Prostate gland (tissue), 2 donors: ENCODE measurements at regions not wholly inside any gene's neighbourhood (a gene's known extent, or its start where the extent isn't known, plus 50 kb on each side); places are given as distances from the start of the nearest gene placed in this dataset.

Experiments
- DNase-seq: peaks from one replicate; pipeline ENCODE4 v3.0.0-alpha.2; 2019; ENCODE audit warnings: low spot score
- H3K27ac ChIP-seq, 2 donors: fragments of 200-600 bp; sonication (generic); 2 replicates each; pipeline ENCODE4 v1.5.1; 2017 to 2019
- H3K27me3 ChIP-seq: fragments of 200-600 bp; sonication (generic); replicated peaks from 2 replicates; pipeline ENCODE4 v1.5.1; 2019; ENCODE audit not compliant: insufficient read depth
- H3K36me3 ChIP-seq, 2 donors: fragments of 200-600 bp; sonication (generic); 1 replicate in 1 of 2; 2 replicates in 1 of 2; pipeline versions ENCODE4 v1.5.1 to v1.8.1; 2017 to 2019
- H3K4me1 ChIP-seq: fragments of 200-600 bp; sonication (generic); replicated peaks from 2 replicates; pipeline ENCODE4 v1.5.1; 2019
- H3K4me3 ChIP-seq, 2 donors: fragments of 200-600 bp; sonication (generic); 2 replicates each; pipeline ENCODE4 v1.5.1; 2017 to 2019
- H3K9me3 ChIP-seq: fragments of 200-600 bp; sonication (generic); 2 replicates; pipeline ENCODE4 v1.5.1; 2017
- POLR2A ChIP-seq: fragments of 450-650 bp; IDR thresholded peaks from one replicate; pipeline ENCODE4 v1.6.1; 2016; ENCODE audit warnings: antibody characterized with exemption, mild to moderate bottlenecking
- POLR2AphosphoS5 ChIP-seq: sonication (generic); formaldehyde crosslinking; IDR thresholded peaks from one replicate; pipeline ENCODE4 v1.6.1; 2017; ENCODE audit warnings: antibody characterized with exemption
- WGBS: methylation state at CpG from one replicate; pipeline ENCODE4 v1.1.5; 2018; 5-methylcytosine and 5-hydroxymethylcytosine counted together
- intact Hi-C: fragments of 100-400 bp; cut with DNase I; formaldehyde crosslinking; loops from one replicate; pipeline ENCODE4 v1.14.2; 2022
- TF ChIP-seq, protein P1 (sequence below), 4 experiments: fragments of 200-600 bp in 2 of 4; fragments of 450-650 bp in 2 of 4; sonication (generic) in 2 of 4; IDR thresholded peaks; 1 replicate in 3 of 4; 2 replicates in 1 of 4; pipeline ENCODE4 v1.5.1; 2016 to 2019; ENCODE audit warnings: antibody characterized with exemption in 4 of 4, mild to moderate bottlenecking in 2 of 4, moderate library complexity in 2 of 4

DNA sequence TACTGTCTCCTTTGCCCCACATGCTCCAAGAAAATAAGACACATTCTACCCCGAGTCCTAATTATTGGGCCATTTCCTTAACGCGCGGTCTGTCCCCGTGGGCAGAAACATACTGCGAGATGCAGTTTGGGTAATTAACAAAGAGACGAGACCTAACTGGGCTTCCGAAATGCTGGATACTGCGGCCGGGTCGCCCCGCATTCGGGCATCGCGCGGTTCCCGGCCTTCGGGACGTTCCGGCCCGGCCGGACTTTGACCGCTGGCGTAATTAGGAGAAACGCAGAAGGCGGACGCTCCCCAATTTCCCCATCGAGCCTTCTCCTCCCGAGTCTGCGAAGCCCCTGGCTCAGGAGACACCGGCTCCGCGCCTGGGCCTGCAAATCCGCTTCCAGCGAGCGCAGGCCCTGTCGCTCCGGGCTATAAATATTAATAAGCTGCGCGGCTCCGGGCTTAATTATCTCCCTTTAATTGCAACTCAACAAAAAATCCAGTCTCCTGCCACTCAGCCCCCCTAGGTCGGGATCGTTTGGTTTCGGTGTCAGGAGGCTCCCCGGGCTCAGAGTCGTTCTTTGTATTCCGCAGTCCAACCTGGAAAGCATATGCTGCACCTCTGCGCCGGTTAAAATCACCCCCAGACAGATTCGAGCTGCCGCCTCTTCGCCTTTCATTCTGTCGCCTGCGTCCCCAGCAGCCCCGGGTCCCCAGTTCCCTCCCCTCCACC is 131.5 kb downstream of the SPAG6 start:
- peaks cover 6% of the 10 kb centered on the region for H3K4me1 ChIP-seq
- intact Hi-C loops, result no loop called here
- no peak for DNase-seq
- 56% methylated on average over 55 of the region's 55 CpGs for WGBS
- peaks cover 13% of the 10 kb centered on the region for H3K27me3 ChIP-seq
- H3K36me3 ChIP-seq, result no peaks in the 10 kb centered on the region
- H3K27ac ChIP-seq, result no peak overlapping the region
- H3K9me3 ChIP-seq, result no peaks in the 10 kb centered on the region
- peak overlapping the region in 1 of 2 donors; percentile 32 for H3K4me3 ChIP-seq
- no peak for TF ChIP-seq POLR2A
- TF ChIP-seq, protein P1, sequence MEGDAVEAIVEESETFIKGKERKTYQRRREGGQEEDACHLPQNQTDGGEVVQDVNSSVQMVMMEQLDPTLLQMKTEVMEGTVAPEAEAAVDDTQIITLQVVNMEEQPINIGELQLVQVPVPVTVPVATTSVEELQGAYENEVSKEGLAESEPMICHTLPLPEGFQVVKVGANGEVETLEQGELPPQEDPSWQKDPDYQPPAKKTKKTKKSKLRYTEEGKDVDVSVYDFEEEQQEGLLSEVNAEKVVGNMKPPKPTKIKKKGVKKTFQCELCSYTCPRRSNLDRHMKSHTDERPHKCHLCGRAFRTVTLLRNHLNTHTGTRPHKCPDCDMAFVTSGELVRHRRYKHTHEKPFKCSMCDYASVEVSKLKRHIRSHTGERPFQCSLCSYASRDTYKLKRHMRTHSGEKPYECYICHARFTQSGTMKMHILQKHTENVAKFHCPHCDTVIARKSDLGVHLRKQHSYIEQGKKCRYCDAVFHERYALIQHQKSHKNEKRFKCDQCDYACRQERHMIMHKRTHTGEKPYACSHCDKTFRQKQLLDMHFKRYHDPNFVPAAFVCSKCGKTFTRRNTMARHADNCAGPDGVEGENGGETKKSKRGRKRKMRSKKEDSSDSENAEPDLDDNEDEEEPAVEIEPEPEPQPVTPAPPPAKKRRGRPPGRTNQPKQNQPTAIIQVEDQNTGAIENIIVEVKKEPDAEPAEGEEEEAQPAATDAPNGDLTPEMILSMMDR (IDR thresholded peaks at IDR 0.05), result no peak
- no peak for TF ChIP-seq POLR2AphosphoS5

DNA sequence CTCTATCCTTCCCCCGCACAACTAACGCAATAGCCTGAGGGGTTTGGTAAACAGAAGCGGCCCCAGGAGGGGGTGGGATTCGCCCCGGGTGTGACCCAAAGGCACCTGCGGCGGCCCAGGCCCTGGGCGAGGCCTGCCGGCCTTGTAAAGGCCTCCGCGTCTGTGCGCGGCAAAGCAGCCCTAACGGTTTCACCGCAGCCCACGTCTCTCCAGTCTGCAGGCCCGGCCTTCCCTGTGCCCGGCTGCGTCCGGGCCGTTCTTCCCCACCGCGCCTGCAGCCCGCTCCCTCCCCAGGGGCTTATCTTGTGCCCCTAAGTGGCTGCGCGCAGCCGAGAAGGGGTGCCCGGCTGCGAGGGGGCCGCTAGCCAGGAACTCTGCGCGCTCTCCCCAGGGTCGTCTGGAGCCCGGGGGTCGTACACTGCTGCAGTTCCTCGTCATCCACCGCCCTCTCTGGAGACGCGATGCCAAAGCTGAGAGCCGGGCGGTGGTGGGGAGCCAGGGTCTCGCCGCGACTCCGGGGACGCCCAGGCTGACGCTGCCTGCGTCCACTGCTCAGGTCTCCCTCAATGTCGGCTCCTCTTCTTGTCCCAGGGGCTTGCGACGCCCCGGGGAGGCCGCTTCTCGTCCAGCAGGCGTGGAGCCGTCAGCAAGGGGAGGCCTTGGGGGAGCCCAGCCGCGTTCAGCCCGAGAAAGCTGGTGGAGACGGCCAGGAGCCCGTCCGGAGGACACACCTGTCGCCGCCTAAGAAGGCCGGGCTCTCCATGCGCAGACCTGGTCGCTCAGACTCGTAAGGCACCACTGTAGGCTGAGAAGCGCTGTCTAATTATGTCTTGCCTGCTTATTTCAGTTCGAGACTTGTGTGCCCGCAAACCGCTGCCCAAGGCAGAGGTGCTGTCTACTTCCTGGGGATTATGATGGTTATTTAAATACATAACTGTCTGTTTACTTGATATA is 132.3 kb downstream of the SPAG6 start:
- Histone ChIP-seq H3K27me3 (peaks cover 13% of the 10 kb centered on the region), H3K4me1 (peaks cover 6% of the 10 kb centered on the region), H3K36me3 (no peaks in the 10 kb centered on the region), H3K27ac (no peak overlapping the region), H3K9me3 (no peaks in the 10 kb centered on the region), H3K4me3 (no peak overlapping the region)
- 85% methylated on average over 70 of the region's 72 CpGs for WGBS
- TF ChIP-seq POLR2A, result no peak
- TF ChIP-seq, protein P1 (IDR thresholded peaks at IDR 0.05), result no peak
- no peak for TF ChIP-seq POLR2AphosphoS5
- DNase-seq, result no peak
- intact Hi-C loops, result no loop called here

DNA sequence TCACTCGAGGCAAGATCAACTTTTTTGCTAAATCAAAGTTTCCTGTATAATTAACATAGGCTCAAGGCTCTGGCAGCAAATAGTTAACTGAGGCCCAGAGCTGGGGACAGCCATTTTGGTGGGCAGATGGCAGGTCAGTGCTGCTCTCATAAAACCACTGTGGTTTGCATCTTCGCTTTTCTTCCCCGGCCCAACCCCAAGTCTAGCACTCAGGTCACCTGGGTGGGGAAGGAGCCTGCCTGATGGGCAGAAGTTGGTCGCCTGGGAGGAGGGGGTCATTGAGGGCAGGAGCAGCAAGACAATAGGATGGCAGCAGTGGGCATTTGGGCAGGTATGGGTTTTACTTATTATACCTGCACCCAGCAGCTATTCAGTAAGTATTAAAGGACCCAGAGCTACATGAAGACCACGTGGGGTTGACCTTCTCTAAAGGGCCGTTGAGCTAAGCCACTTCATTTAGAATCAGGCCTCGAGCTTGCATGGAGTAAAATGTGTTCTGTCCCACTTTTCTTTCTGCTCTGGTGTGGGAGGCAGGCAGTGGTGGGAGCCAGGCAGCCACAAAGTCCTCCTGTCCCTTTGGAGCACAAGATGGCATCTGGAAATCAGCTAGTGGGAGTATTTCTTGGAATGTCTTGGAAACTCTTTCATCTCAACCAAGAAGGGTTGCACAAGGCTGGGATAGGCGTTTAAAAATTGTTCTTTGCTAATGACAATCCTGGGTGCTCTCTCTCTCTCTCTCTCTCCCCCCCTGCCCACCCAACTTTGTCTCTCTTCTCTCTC is 133.4 kb downstream of the SPAG6 start:
- TF ChIP-seq, protein P1 (IDR thresholded peaks at IDR 0.05), result no peak
- TF ChIP-seq POLR2A, result no peak

DNA sequence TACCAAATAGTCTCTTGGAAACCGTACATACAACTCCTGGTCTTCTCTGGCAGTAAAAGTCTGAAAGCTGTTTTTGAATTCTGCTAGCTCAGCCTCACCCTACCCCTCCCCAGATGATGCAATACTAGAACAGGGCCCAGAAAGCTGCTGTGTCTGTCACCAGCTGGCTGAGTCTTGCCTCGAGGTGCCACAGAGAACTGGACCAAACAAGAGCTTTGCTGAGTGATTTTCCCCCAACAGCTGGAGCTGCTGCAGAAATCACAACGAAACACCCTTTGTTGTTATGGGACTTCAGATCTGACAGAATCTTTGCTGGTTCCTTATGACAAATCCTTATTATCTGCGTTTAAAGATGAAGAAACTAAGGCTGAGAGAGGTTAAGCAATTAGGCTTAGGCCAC is 134.1 kb downstream of the SPAG6 start:
- DNase-seq, result no peak

More for the DNA sequence above, 133.4 kb downstream of the SPAG6 start:
- no peaks in the 10 kb centered on the region for H3K9me3 ChIP-seq
- intact Hi-C loops, result no loop called here
- H3K4me3 ChIP-seq, result no peak overlapping the region
- H3K27ac ChIP-seq, result no peak overlapping the region
- WGBS, result 91% methylated on average over 8 of the region's 8 CpGs
- peaks cover 6% of the 10 kb centered on the region for H3K4me1 ChIP-seq
- peaks cover 13% of the 10 kb centered on the region for H3K27me3 ChIP-seq
- no peaks in the 10 kb centered on the region for H3K36me3 ChIP-seq
- DNase-seq, result no peak

More for the DNA sequence above, 134.1 kb downstream of the SPAG6 start:
- Histone ChIP-seq H3K27ac (no peak overlapping the region), H3K4me1 (peaks cover 6% of the 10 kb centered on the region), H3K4me3 (no peak overlapping the region), H3K36me3 (no peaks in the 10 kb centered on the region), H3K27me3 (peaks cover 13% of the 10 kb centered on the region), H3K9me3 (no peaks in the 10 kb centered on the region)
- intact Hi-C loops, result no loop called here
- TF ChIP-seq, protein P1 (IDR thresholded peaks at IDR 0.05), result no peak
- no peak for TF ChIP-seq POLR2AphosphoS5
- TF ChIP-seq POLR2A, result no peak
- 67% methylated on average over 4 of the region's 4 CpGs for WGBS
